ENCODE measurements at regions not wholly inside any gene's neighbourhood (a gene's known extent, or its start where the extent isn't known, plus 50 kb on each side); places are given as distances from the start of the nearest gene placed in this dataset.

- WGBS (ENCODE audit: extremely low coverage, insufficient read length, low lambda C conversion rate), result no CpG with 5 or more reads among the region's 3 CpGs
- TF ChIP-seq, protein P1, sequence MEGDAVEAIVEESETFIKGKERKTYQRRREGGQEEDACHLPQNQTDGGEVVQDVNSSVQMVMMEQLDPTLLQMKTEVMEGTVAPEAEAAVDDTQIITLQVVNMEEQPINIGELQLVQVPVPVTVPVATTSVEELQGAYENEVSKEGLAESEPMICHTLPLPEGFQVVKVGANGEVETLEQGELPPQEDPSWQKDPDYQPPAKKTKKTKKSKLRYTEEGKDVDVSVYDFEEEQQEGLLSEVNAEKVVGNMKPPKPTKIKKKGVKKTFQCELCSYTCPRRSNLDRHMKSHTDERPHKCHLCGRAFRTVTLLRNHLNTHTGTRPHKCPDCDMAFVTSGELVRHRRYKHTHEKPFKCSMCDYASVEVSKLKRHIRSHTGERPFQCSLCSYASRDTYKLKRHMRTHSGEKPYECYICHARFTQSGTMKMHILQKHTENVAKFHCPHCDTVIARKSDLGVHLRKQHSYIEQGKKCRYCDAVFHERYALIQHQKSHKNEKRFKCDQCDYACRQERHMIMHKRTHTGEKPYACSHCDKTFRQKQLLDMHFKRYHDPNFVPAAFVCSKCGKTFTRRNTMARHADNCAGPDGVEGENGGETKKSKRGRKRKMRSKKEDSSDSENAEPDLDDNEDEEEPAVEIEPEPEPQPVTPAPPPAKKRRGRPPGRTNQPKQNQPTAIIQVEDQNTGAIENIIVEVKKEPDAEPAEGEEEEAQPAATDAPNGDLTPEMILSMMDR (conservative IDR thresholded peaks at IDR 0.05), result no peak
- H3K27me3 Mint-ChIP-seq (ENCODE audit: low read depth), result no peaks in the 10 kb centered on the region
Measured at GRCh38 chr2:102978091-102978490, 216.3 kb downstream of the TMEM182 start.

More at GRCh38 chr2:102978091-102978490, 216.3 kb downstream of the TMEM182 start:
- no peak overlapping the region for H2AK5ac ChIP-seq (ENCODE audit: insufficient read length, low read length)
- H3K27me3 ChIP-seq (ENCODE audit: insufficient read depth, low read length), result no peaks in the 10 kb centered on the region
- no peak overlapping the region for H2BK5ac ChIP-seq (ENCODE audit: insufficient read length, low read length)
- H3K56ac ChIP-seq (ENCODE audit: insufficient read length, low read depth, low read length), result no peak overlapping the region
- Mint-ChIP-seq H3K4me1 (peaks cover 19 to 23% of the 10 kb centered on the region in 2 experiments), H3K27ac (no peak overlapping the region), H3K4me3 (no peak overlapping the region), H3K9me3 (no peaks in the 10 kb centered on the region), H3K36me3 (ENCODE audit: insufficient read depth in 1 of 3, low read depth in 3 of 3) (no peaks in the 10 kb centered on the region)
- H3K79me2 ChIP-seq (ENCODE audit: insufficient read depth, low read length), result no peaks in the 10 kb centered on the region
- no peak overlapping the region for H2AFZ ChIP-seq (ENCODE audit: low read length)
- H3K9ac ChIP-seq (ENCODE audit: extremely low read depth, insufficient read length, low read length), result no peak overlapping the region
- no peak overlapping the region for H3K14ac ChIP-seq (ENCODE audit: insufficient read depth, low read length)
- H3T11ph ChIP-seq (ENCODE audit: low read length), result no peak overlapping the region
- no peak overlapping the region for H4K5ac ChIP-seq (ENCODE audit: insufficient read length, low read depth, low read length)
- no peak overlapping the region for H2BK120ac ChIP-seq (ENCODE audit: low read depth, low read length, poor library complexity, severe bottlenecking)
- H3K79me1 ChIP-seq (ENCODE audit: insufficient read depth, low read depth, low read length, poor library complexity, severe bottlenecking), result no peaks in the 10 kb centered on the region
- no peak overlapping the region for H3K18ac ChIP-seq (ENCODE audit: insufficient read length, low read depth, low read length)
- H3K4me2 ChIP-seq (ENCODE audit: insufficient read depth, insufficient read length, low read length), result no peak overlapping the region
- H3K23ac ChIP-seq (ENCODE audit: insufficient read length, low read depth, low read length), result no peak overlapping the region
- H2BK20ac ChIP-seq (ENCODE audit: low read depth, low read length, poor library complexity, severe bottlenecking), result no peak overlapping the region
- no peak overlapping the region for H4K91ac ChIP-seq (ENCODE audit: insufficient read length, low read depth, low read length)
- H4K8ac ChIP-seq (replicated peaks; ENCODE audit: insufficient read length, low read depth, low read length), result no peak overlapping the region
- no peak overlapping the region for H2BK15ac ChIP-seq (ENCODE audit: low read depth, low read length)
- no peaks in the 10 kb centered on the region for H4K20me1 ChIP-seq (ENCODE audit: control insufficient read depth, insufficient read depth, insufficient read length)
- no peak overlapping the region for H2BK12ac ChIP-seq (ENCODE audit: insufficient read length, low read depth, low read length)
- no peak overlapping the region for H3K27ac ChIP-seq (ENCODE audit: insufficient read length, low read depth, low read length)
- H3K4me1 ChIP-seq (ENCODE audit: insufficient read depth, low read length), result no peaks in the 10 kb centered on the region
- H3K4ac ChIP-seq (ENCODE audit: low read depth, low read length), result no peak overlapping the region
- no peaks in the 10 kb centered on the region for H3K9me3 ChIP-seq (ENCODE audit: control insufficient read depth, low read depth, low read length)
- no peak for DNase-seq
- H3K23me2 ChIP-seq (ENCODE audit: insufficient read length, low read depth, low read length, poor library complexity, severe bottlenecking), result no peaks in the 10 kb centered on the region

All from H9 (cell line).